ENCODE measurements at regions not wholly inside any gene's neighbourhood (a gene's known extent, or its start where the extent isn't known, plus 50 kb on each side); places are given as distances from the start of the nearest gene placed in this dataset.

DNA sequence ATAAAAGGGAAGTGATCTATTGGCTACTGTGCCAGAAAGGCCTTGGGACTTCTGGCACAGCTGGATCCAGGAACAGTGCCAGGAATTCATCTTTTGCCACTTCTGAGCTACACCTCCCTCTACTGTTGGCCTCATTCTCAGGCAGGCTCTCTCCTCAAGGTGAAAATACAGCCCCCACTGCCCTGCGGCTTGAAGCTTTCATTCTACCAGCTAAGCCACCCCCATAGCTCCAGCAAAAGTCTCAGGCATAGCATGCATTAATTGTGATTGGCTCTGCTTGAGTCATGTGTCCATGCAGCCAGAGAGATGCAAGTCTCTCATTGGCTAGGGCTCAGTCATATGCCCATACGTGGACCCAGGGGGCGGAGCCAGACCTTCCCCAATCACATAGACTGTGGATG, 142.4 kb downstream of the TPRA1 start (continued):
- TF ChIP-seq RAD21 (IDR thresholded peaks at IDR 0.05; ENCODE audit: low read length) = peak; percentile 44

- no peaks in the 10 kb centered on the region for H3K79me2 ChIP-seq (ENCODE audit: insufficient read depth)
- no peak overlapping the region for H3K27ac ChIP-seq (ENCODE audit: low read depth in 2 of 2, low read length in 1 of 2)
- no peaks in the 10 kb centered on the region for H3K36me3 ChIP-seq (replicated peaks in 1 of 2; ENCODE audit: control insufficient read depth in 1 of 2, insufficient read depth in 2 of 2, low read length in 1 of 2)
- TF ChIP-seq GABPA (IDR thresholded peaks at IDR 0.05; ENCODE audit: low read depth) (no peak), GATA2 (CRISPR knock-in tag; IDR thresholded peaks at IDR 0.05) (no peak), USF1 (IDR thresholded peaks at IDR 0.05; ENCODE audit: borderline replicate concordance, low read depth) (no peak), NFIC (IDR thresholded peaks at IDR 0.05; ENCODE audit: borderline replicate concordance) (no peak), RCOR1 (IDR thresholded peaks at IDR 0.05; ENCODE audit: low read length) (no peak), POLR2AphosphoS5 (IDR thresholded peaks at IDR 0.05; ENCODE audit: low read depth, low read length) (no peak), FOSL2 (IDR thresholded peaks at IDR 0.05; ENCODE audit: borderline replicate concordance, low read depth) (no peak), SMC3 (IDR thresholded peaks at IDR 0.05; ENCODE audit: low read depth, low read length) (no peak)
- TF ChIP-seq, protein P1, sequence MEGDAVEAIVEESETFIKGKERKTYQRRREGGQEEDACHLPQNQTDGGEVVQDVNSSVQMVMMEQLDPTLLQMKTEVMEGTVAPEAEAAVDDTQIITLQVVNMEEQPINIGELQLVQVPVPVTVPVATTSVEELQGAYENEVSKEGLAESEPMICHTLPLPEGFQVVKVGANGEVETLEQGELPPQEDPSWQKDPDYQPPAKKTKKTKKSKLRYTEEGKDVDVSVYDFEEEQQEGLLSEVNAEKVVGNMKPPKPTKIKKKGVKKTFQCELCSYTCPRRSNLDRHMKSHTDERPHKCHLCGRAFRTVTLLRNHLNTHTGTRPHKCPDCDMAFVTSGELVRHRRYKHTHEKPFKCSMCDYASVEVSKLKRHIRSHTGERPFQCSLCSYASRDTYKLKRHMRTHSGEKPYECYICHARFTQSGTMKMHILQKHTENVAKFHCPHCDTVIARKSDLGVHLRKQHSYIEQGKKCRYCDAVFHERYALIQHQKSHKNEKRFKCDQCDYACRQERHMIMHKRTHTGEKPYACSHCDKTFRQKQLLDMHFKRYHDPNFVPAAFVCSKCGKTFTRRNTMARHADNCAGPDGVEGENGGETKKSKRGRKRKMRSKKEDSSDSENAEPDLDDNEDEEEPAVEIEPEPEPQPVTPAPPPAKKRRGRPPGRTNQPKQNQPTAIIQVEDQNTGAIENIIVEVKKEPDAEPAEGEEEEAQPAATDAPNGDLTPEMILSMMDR (IDR thresholded peaks at IDR 0.05) = no peak
- H3K9ac ChIP-seq = no peak overlapping the region
- peaks cover 0 to 11% of the 10 kb centered on the region in 2 experiments; a peak in 1 of 4 replicates for H3K4me1 ChIP-seq (ENCODE audit: control insufficient read depth in 1 of 2, insufficient read depth in 2 of 2, low read depth in 1 of 2, low read length in 1 of 2)
- no peak overlapping the region for H3K4me3 ChIP-seq (ENCODE audit: low read depth in 2 of 2, low read length in 1 of 2)
- no peak overlapping the region for H2AFZ ChIP-seq (ENCODE audit: low read depth)
- ChIA-PET CTCF (interaction anchor here (2.2 to 3.5 kb wide), 2 partner anchors 8 to 445 kb away, joined by 8 to 15 read pairs; no protein-coding TSS in a partner anchor), POLR2A (interaction anchor here (0.6 kb wide), 1 partner anchor 342 kb away, joined by 3 read pairs; no protein-coding TSS in a partner anchor)
- no peak overlapping the region for H3K4me2 ChIP-seq
- no peaks in the 10 kb centered on the region for H3K27me3 ChIP-seq (ENCODE audit: insufficient read depth)
- no peaks in the 10 kb centered on the region for H3K9me3 ChIP-seq
- DNase-seq = no peak
- H3F3A ChIP-seq (replicated peaks; ENCODE audit: insufficient read depth) = no peaks in the 10 kb centered on the region
- H3K9me2 ChIP-seq = no peaks in the 10 kb centered on the region
- WGBS (ENCODE audit: low lambda C conversion rate) = 38% methylated on average over 4 of the region's 4 CpGs
- H4K20me1 ChIP-seq (ENCODE audit: insufficient read depth) = no peaks in the 10 kb centered on the region
Measured at GRCh38 chr3:127446756-127447155, 143.8 kb downstream of the TPRA1 start.

DNA sequence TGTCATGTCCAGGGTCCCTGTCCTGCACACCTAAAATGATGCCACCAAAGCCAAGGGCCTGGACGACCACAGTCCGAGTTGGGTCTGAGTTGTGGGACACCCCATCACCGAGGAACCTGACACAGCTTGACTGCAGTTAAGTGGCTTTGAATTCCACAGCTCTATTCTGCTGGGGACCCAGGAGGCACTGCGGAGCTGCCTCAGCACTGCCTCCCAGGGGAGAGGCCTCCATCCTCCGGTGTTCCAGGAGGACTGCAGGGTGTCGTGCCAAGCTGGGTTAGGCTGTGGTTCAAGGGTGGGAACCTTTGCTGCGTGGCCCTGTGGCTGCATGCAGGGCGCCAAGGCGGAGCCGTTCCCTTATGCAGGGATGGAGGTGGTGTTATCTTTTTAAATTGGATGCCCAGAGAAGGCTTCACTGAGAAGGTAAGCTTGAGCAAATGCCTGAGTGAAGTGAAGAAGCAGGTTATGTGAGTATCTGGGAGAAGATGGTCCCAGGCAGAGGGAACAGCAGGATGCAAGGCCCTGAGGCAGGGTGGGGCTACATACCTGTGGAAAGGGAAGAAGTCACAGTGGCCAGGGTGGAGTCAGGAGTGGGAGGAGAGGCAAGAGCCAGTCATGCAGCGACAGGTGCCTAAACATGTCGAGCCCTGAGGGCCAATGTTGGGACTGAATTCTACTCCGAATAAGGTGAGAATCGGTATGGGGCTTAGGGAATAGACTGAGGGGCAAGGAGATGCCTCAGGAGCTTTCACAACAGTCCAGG, 144.8 kb downstream of the TPRA1 start:
- Histone ChIP-seq H3K79me2 (ENCODE audit: insufficient read depth) (no peaks in the 10 kb centered on the region), H3K27me3 (ENCODE audit: insufficient read depth) (no peaks in the 10 kb centered on the region), H3K27ac (ENCODE audit: low read depth in 2 of 2, low read length in 1 of 2) (no peak overlapping the region), H3K4me1 (ENCODE audit: control insufficient read depth in 1 of 2, insufficient read depth in 2 of 2, low read depth in 1 of 2, low read length in 1 of 2) (peaks cover 0 to 11% of the 10 kb centered on the region in 2 experiments; a peak in 1 of 4 replicates), H3K9me3 (no peaks in the 10 kb centered on the region), H4K20me1 (ENCODE audit: insufficient read depth) (no peaks in the 10 kb centered on the region), H3K9me2 (no peaks in the 10 kb centered on the region), H3K36me3 (replicated peaks in 1 of 2; ENCODE audit: control insufficient read depth in 1 of 2, insufficient read depth in 2 of 2, low read length in 1 of 2) (no peaks in the 10 kb centered on the region), H2AFZ (ENCODE audit: low read depth) (no peak overlapping the region), H3K4me3 (ENCODE audit: low read depth in 2 of 2, low read length in 1 of 2) (no peak overlapping the region), H3K4me2 (no peak overlapping the region), H3K9ac (no peak overlapping the region), H3F3A (replicated peaks; ENCODE audit: insufficient read depth) (no peaks in the 10 kb centered on the region)
- CTCF ChIA-PET = interaction anchor here (0.9 to 3.5 kb wide), 2 partner anchors 9 to 191 kb away, joined by 3 to 15 read pairs; no protein-coding TSS in a partner anchor
- no peak for DNase-seq
- 46% methylated on average over 13 of the region's 14 CpGs for WGBS (ENCODE audit: low lambda C conversion rate)
- POLR2A ChIA-PET = no interaction called here
- TF ChIP-seq REST (IDR thresholded peaks at IDR 0.05; ENCODE audit: low read depth, low read length) (no peak), RAD21 (IDR thresholded peaks at IDR 0.05; ENCODE audit: low read length) (no peak), EZH2phosphoT487 (IDR thresholded peaks at IDR 0.05; ENCODE audit: borderline replicate concordance, low read depth) (no peak), FOXM1 (IDR thresholded peaks at IDR 0.05; ENCODE audit: low read depth) (no peak), GATA2 (CRISPR knock-in tag; IDR thresholded peaks at IDR 0.05) (no peak), USF2 (IDR thresholded peaks at IDR 0.05; ENCODE audit: borderline replicate concordance, low read depth, low read length) (no peak), TEAD4 (IDR thresholded peaks at IDR 0.05; ENCODE audit: borderline replicate concordance, insufficient read depth) (no peak), FOXJ3 (CRISPR knock-in tag; IDR thresholded peaks at IDR 0.05) (no peak), TCF12 (IDR thresholded peaks at IDR 0.05) (no peak)
- TF ChIP-seq, protein P2, sequence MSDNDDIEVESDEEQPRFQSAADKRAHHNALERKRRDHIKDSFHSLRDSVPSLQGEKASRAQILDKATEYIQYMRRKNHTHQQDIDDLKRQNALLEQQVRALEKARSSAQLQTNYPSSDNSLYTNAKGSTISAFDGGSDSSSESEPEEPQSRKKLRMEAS (IDR thresholded peaks at IDR 0.05; ENCODE audit: low read depth) = no peak

All from SK-N-SH (cell line).